ENCODE measurements at regions not wholly inside any gene's neighbourhood (a gene's known extent, or its start where the extent isn't known, plus 50 kb on each side); places are given as distances from the start of the nearest gene placed in this dataset.

- no peak for DNase-seq
Observed at GRCh38 chr16:79918916-79919315, 318.4 kb upstream of the MAF start.

- DNase-seq: no peak
Observed at GRCh38 chr16:79915761-79916160, 315.2 kb upstream of the MAF start.

GRCh38 chr16:79914961-79915720 is 314.6 kb upstream of the MAF start:
- DNase-seq: no peak

DNA sequence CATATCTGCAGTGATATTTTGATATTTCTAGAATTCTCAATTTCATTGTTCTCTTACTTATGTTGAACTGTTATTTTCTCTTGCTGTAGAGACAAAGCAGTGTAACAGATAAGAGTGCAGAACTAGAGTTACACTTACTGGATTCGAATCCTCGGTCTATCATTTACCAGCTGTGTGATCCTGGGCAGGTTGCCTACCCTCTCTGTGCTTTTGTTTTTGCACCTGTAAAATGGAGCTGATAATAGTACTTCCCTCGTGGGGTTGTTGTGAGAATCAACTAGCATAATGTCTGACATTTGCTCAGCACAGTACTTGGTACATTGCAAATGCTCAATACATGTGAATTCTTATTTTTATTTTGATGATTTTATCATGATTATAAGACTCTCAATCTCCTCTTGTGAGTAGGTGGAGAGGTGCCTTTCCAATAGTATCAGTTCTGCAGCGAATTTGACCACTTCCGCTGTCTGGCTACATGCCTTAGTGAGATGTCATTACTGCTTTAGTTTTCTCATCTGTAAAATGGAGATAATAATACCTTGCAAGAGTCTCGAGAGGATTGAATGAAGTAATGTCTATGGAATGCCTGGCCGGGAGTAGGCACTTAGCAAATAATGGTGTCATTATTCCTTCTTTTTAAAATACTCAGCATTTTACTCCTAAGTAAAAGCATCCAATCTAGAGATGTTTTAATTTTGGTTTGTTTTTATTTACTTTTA is 312.2 kb upstream of the MAF start:
- no peak for DNase-seq

DNA sequence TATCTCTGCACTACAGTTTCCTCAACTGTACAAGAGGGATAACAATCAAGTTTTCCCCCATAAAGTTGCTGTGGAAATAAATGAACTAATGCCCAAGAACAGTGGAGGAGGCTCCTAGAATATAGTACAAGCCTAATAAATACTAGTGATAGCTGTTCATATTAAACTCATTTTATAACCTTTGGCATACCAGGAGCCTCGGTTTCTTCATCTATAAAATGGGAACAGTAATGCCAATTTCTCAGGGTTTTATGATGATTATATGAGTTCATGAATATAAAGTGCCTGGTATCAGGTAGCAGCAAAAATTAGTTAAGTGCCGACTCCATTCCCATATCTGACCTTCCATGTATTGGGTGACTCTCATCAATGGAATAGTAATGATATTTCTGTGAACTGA is 311.1 kb upstream of the MAF start:
- DNase-seq: no peak

DNA sequence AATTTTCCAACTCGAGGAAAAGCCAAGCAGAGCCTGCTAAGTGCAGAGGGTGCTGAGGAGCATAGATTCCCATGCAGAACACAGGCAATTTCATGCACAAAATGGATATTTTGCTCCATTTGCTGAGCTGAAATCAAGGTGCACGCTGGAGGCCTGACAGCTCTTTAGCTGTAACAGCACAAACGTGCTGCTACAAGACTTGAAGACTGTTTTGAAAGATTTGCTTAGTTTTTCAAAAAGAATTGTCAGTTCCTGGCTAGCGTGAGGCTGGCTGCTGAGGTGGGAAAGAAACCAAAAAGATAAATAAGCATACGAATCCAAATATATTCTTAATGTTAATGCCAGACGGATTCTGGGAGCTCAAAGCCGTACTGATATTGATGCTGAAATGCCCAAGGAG is 309.0 kb upstream of the MAF start:
- DNase-seq: no peak

GRCh38 chr16:79903471-79903870 is 302.9 kb upstream of the MAF start:
- DNase-seq: no peak

GRCh38 chr16:79902351-79902750 is 301.8 kb upstream of the MAF start:
- no peak for DNase-seq

GRCh38 chr16:79901522-79901921 is 301.0 kb upstream of the MAF start:
- DNase-seq: no peak

DNA sequence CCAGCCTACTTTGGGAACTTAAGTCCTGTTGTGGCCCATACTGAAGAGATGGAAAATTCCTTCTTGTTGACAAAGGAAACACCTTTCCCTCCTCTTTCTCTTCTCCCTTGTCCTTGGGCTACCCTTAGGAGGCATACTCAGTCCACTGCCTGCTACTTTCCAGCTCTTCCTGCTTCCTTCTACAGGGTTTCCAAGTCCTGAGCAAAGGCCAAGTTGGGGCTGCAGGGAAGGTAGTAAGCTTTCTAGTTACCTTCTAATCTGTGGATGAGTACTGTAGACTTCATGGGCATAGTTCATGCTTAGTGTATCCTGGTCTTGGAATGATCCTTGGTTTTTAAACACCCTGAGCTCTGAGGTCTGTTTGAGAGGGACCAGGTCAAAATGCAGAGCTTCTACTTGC is 299.2 kb upstream of the MAF start:
- no peak for DNase-seq

DNA sequence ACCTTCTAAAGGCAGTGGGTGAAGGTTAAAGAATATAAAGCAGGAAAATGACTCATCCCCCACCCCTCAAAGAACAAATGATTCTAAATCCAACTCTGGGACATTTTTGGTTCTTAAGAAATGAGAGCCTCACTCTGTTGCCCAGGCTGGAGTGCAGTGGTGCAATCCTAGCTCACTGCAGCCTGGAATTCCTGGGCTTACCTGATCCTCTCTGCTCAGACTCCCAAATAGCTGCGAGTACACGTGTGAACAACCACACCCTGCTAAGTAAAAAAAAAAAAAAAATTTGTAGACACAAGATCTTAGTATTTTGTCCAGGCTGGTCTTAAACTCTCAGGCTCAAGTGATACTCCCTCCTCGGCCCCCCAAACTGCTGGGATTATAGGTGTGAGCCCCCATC is 298.8 kb upstream of the MAF start:
- no peak for DNase-seq

- no peak for DNase-seq
Observed at GRCh38 chr16:79898703-79899102, 298.2 kb upstream of the MAF start.

- DNase-seq: no peak
Observed at GRCh38 chr16:79897453-79898146, 297.1 kb upstream of the MAF start.

- DNase-seq: no peak
Observed at GRCh38 chr16:79897104-79897452, 296.5 kb upstream of the MAF start.

GRCh38 chr16:79895917-79896203 is 295.3 kb upstream of the MAF start:
- no peak for DNase-seq

- no peak for DNase-seq
Observed at GRCh38 chr16:79895053-79895916, 294.7 kb upstream of the MAF start.

DNA sequence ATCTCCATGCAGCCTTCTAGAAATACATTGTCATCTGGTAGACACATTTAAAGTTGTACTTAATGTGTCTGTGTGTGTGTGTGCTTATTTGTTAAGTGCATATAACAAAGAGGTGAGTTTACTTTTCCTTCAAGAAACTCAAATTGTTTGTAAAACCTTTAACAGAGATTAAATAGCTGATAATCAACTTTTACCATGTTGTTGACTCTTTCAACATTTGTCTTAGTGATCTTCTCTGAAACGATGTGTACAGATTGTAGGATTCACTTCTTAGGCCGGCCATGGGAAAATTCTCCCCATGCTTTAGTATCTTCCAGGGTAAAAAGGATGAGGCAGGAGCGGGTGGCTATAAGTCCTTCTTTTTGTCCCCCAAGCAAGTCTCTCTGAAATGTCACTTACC is 292.9 kb upstream of the MAF start:
- no peak for DNase-seq

DNA sequence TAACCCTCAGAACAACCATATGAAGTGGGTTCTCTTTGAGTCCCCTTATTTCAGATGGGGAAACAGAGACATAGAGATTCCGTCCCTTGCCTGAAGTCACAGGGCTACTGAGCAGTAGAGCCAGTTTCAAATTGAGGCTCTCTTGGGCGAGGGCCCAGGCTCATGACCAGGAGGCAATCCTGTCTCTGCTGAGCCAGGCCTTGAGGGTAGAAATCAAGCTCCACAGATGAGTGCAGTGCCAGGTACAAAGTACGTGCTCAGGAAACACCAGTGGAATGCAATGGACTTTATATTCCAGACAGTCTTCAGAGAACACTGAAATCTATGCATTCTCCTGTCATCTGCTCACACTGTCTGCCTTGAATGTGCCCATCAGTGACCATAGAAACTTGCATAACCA is 291.7 kb upstream of the MAF start:
- no peak for DNase-seq

DNA sequence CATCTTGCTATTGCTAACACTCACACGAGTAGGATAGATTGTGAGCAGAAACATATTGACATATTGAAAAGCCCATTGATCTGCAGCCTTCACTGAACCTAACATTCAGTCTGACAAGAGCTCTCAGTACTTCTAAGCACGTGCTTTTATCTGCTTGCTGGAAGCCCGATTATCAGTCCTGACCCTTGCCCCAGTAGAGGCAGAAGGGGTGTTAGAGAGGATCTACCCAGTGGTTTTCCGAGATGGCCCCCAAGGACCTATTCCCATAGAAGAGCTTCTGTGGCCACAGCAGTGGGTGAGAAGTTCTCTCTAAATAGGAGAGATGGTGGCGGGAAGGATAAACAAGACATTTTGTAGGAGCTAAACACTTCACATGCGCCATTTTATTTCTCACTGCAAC is 290.9 kb upstream of the MAF start:
- DNase-seq: no peak

DNA sequence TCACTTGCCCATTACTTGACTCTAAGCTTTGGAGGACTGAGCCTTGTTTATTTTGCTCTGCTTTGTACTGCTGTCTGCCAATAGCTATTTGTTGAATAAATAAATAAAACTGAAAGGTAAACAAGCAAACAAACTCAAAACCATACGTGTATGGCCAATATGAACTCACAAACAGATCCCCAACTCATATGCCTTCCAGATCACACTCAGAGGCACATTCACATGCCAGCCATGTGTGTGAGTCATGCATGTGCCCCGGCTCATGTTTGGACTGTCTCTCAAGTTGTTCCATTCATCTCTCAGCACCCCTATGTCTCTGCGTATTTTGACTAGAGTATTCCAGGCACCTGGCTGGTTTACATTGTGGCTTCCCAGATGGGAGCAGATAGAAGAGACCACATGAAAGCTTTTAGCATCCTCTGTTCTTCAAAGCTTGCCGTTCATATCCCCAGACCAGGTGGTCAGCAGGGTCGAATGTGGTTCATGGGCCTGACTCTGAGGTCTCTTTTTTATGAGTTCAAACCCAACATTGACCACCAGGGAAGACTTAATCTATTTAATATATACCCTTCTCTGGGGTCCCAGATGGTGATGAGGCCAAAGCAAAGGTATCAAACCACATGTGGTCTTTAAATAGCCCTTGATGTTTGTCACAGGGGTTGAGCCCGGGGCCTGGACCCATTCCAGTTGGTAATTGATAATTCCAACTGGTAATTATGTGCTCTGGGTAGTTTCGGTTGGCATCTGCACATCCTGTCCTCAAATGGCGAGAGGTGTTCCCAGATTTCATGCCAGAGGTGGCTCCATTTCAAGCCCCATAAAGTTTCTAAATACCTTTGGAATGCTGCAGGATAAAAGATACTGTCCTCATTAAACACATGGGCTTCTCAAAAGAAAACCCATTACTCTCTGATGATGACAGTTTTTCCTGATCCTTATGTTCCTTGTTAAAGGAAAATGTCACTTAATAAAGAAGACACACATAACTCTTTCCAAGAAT is 287.3 kb upstream of the MAF start:
- DNase-seq: no peak

DNA sequence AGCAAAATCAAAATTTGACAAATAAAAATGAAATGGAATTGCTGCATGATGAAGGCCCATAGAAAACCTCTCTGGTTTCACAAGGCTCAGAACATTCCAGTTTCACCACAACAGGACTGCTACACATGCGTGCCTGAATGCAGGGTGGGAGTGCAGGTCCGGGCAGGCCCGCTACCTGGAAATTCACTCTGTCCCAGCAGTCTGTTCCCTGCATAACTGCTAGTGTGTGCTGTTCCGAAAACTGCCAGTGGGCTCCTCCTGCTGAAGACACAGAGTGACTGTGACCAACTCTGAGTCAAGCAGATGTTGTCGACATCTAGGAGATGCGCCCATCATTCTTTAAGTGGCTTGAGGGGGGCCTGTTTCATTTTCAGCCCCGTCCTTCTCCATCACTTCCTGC is 284.8 kb upstream of the MAF start:
- no peak for DNase-seq

DNA sequence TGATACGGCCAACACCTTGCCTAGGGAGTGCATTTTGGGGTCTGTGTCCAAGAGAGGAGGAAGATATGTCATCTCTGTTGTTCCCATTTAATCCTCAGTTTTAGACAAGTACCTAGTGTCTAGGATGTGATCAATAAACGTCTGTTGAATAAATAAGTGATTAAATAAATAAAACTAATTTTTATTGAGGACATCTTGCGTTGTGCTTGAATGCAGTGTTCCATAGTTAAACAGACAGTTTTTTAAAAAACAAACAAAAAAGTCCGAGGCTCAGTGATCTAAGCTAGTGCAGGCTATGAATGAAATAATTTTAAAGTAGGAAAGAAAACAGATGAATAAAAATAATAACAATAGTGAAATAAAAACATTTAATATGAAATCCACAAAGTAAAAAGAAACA is 283.0 kb upstream of the MAF start:
- no peak for DNase-seq
